Cerebellar cortex (tissue), 1 donor: ENCODE measurements at regions not wholly inside any gene's neighbourhood (a gene's known extent, or its start where the extent isn't known, plus 50 kb on each side); places are given as distances from the start of the nearest gene placed in this dataset.
A peak's percentile ranks its signal among the peaks of the same experiment; 100 is the strongest.

Experiments used
- DNase-seq: peaks from one replicate; pipeline ENCODE4 v3.0.0-alpha.2; 2015; ENCODE audit warnings: low spot score

DNA sequence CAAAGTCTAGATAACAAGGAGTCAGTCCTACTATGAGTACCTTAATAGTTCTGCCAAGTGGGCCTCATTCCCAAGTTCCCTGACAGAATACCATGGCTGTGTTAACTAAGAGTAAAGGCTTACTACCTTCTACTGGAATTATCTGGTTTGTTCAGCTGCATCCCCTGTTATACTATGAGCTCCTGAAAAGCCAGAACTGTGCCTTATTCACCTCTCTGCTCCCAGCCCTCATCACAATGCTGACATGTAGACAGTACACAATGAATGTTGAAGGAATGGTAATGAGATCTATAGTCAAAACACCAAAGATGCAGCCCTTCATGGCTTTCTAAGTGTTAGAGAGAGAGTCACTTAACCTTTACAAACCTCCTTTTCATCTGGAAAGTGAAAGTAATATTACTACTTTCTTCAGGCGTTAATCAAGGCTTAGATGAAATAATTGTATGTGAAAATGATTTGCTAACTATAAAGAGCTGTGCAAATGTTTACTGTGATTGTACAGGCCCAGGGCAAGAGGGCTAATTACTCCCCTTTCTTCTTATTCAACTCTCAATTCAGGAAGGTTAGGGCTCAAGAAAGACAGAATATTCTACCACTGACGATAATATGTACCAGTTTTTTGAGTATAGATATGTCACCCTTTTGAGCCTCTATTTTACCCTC, 70.3 kb upstream of the MROH9 start:
- no peak for DNase-seq

DNA sequence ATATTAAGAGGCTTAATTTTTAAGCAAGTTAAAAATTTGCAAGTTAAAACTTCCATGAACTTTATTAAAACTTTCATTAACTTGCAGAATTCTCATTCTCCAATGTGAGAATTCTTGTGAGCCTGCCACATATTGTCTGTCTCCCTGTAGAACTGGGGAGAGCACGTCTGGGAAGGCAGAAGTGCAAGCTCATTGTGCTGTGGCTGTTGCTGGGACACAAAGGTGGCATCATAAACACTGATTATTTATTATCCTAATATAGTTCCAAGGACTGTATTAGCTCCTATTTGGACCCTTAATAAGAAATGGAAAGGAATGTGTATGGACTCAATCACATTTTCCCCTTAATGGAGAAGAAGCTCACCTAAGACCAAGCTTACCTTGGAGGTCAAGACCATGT, 68.7 kb upstream of the MROH9 start:
- no peak for DNase-seq

DNA sequence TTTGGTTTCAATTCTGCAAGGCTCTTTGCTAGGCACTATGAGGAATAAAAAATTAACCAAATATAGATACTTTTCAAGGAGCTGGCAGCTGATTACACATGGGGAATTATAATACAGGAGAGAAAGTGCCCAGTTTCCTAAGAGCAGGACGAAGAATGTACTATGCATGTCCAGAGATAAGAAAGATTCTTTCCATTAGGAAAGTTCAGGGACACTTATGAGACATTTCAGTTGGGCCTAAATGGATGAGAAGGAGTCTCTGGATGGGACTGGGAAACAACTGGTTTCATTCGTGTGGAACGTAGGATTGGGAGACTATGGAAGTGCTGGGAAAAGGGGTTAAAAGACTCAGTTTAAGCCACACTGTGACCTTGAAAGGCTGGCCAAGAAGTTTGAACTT, 63.5 kb upstream of the MROH9 start:
- DNase-seq = no peak

DNA sequence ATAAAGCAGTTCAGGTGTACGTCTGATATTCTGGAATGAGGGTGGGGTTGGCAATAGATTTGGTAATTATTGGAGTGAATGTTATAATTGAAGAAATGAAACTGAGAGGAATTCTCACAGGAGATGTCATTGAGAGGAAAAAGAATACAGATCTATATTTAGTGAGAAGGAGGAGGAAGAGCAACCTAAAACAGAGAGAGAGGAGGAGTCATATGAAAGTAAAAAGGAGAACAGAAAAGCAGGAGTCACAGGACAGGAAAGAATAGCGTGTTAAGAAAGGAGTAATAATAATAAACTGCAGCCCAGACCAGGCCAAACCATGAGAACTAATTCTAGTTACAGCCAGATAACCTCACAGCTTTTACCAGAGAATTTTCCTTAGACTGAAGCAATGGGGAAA, 62.7 kb upstream of the MROH9 start:
- no peak for DNase-seq

GRCh38 chr1:170874671-170875070, 60.7 kb upstream of the MROH9 start:
- no peak for DNase-seq

DNA sequence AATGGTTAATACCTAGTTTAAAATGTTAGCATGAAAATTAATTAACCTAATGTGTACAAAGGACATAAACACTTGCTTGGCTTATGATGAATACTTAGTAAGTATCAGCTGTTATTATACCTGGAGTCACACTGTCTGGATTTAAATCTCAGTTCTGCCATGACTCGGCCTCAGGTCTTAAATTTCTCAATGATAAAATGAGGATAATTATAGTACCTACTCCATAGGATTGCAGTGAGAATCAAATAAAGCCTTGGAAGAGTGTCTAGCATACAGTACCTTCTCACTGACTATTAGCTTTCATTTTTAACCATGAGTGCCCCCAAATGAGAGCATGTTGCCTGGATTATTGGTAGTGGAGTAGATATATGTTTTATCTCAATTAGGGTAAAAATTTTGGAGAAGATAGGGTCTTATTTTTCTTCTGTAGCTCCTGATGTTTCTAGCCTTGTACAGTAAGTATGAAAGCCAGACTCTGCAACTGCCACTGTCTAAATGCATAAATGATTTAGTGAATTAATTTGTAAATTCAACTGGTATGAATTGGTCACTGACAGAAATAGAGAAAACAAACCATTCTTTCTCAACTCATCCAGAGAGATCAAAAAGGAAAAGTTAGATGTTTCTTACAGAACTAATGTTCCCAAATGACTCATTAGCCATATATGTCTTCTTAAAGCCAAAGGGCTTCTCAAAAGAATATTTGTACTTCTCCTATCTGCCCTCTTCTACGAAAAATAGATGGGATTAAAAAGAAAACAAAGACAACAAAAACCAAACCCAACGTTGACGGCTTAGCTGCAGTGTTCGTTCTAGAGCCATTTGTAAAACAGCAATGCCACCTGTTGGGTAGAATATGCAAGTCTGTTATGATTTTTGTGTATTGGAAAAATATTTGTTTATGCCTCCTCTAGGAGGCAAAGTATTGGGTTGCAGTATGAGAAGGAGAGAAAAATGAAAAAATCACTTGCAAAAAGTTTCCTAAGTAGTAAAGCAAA, 53.8 kb upstream of the MROH9 start:
- DNase-seq = peak; percentile 36
